ENCODE measurements at regions not wholly inside any gene's neighbourhood (a gene's known extent, or its start where the extent isn't known, plus 50 kb on each side); places are given as distances from the start of the nearest gene placed in this dataset.

GRCh38 chr12:24366514-24366913, 417.0 kb upstream of the SOX5 start:
- in situ Hi-C loops (cut with HindIII; ENCODE audit: low sequenced_read_pairs), result no loop called here
- DNase-seq (ENCODE audit: low read depth, low spot score), result no peak
- H3K4me3 ChIP-seq (ENCODE audit: low read depth, low read length), result no peak overlapping the region
- TF ChIP-seq CTCF (IDR thresholded peaks at IDR 0.05; ENCODE audit: low read depth, low read length), result no peak

GRCh38 chr12:24364921-24365320, 415.5 kb upstream of the SOX5 start:
- H3K4me3 ChIP-seq (ENCODE audit: low read depth, low read length), result no peak overlapping the region
- in situ Hi-C loops (cut with HindIII; ENCODE audit: low sequenced_read_pairs), result no loop called here
- no peak for DNase-seq (ENCODE audit: low read depth, low spot score)
- no peak for TF ChIP-seq CTCF (IDR thresholded peaks at IDR 0.05; ENCODE audit: low read depth, low read length)

GRCh38 chr12:24363177-24363754, 413.8 kb upstream of the SOX5 start:
- in situ Hi-C loops (cut with HindIII; ENCODE audit: low sequenced_read_pairs), result no loop called here
- no peak overlapping the region for H3K4me3 ChIP-seq (ENCODE audit: low read depth, low read length)
- no peak for DNase-seq (ENCODE audit: low read depth, low spot score)
- no peak for TF ChIP-seq CTCF (IDR thresholded peaks at IDR 0.05; ENCODE audit: low read depth, low read length)

GRCh38 chr12:24361877-24362580, 412.6 kb upstream of the SOX5 start:
- H3K4me3 ChIP-seq (ENCODE audit: low read depth, low read length), result no peak overlapping the region
- TF ChIP-seq CTCF (IDR thresholded peaks at IDR 0.05; ENCODE audit: low read depth, low read length), result no peak
- no peak for DNase-seq (ENCODE audit: low read depth, low spot score)
- in situ Hi-C loops (cut with HindIII; ENCODE audit: low sequenced_read_pairs), result no loop called here

- TF ChIP-seq CTCF (IDR thresholded peaks at IDR 0.05; ENCODE audit: low read depth, low read length), result no peak
- no peak for DNase-seq (ENCODE audit: low read depth, low spot score)
- in situ Hi-C loops (cut with HindIII; ENCODE audit: low sequenced_read_pairs), result no loop called here
These were observed 411.4 kb upstream of the SOX5 start for GRCh38 chr12:24360907-24361306.

GRCh38 chr12:24360461-24360860, 411.0 kb upstream of the SOX5 start:
- no peak overlapping the region for H3K4me3 ChIP-seq (ENCODE audit: low read depth, low read length)
- in situ Hi-C loops (cut with HindIII; ENCODE audit: low sequenced_read_pairs), result no loop called here
- no peak for DNase-seq (ENCODE audit: low read depth, low spot score)
- no peak for TF ChIP-seq CTCF (IDR thresholded peaks at IDR 0.05; ENCODE audit: low read depth, low read length)

More at GRCh38 chr12:24360907-24361306, 411.4 kb upstream of the SOX5 start:
- no peak overlapping the region for H3K4me3 ChIP-seq (ENCODE audit: low read depth, low read length)

Data from astrocyte of the spinal cord (primary cell).